Esophagus muscularis mucosa (tissue), 4 donors: ENCODE measurements at regions not wholly inside any gene's neighbourhood (a gene's known extent, or its start where the extent isn't known, plus 50 kb on each side); places are given as distances from the start of the nearest gene placed in this dataset.

ENCODE experiments used
- DNase-seq: peaks from one replicate; pipeline ENCODE4 v3.0.0-alpha.2; 2017; ENCODE audit errors: extremely low spot score
- H3K27ac ChIP-seq, 4 donors: fragments of 200-600 bp; sonication (generic); replicated peaks in 1 of 4; 1 replicate in 3 of 4; 2 replicates in 1 of 4; pipeline ENCODE4 v1.5.1; 2016 to 2019; ENCODE audit warnings: mild to moderate bottlenecking in 1 of 4
- H3K27me3 ChIP-seq, 4 donors: fragments of 200-600 bp; sonication (generic); one replicate each; pipeline versions ENCODE4 v1.5.1 to v1.6.0; 2016 to 2019
- H3K36me3 ChIP-seq, 4 donors: fragments of 200-600 bp; sonication (generic); one replicate each; pipeline ENCODE4 v1.5.1; 2016 to 2019
- H3K4me1 ChIP-seq, 4 donors: fragments of 200-600 bp; sonication (generic); one replicate each; pipeline ENCODE4 v1.5.1; 2016 to 2019
- H3K4me3 ChIP-seq, 4 donors: fragments of 200-600 bp; sonication (generic); 1 replicate in 2 of 4; 2 replicates in 2 of 4; pipeline ENCODE4 v1.5.1; 2016 to 2019; ENCODE audit warnings: mild to moderate bottlenecking in 4 of 4, moderate library complexity in 1 of 4
- H3K9me3 ChIP-seq, 4 donors: fragments of 200-600 bp; sonication (generic); 1 replicate in 3 of 4; 2 replicates in 1 of 4; pipeline ENCODE4 v1.5.1; 2016 to 2019
- EP300 ChIP-seq: sonication (generic); formaldehyde crosslinking; IDR thresholded peaks from one replicate; pipeline ENCODE4 v1.6.1; 2017; ENCODE audit warnings: antibody characterized with exemption
- POLR2A ChIP-seq: fragments of 450-650 bp; IDR thresholded peaks from one replicate; pipeline ENCODE4 v1.6.1; 2017; ENCODE audit warnings: antibody characterized with exemption, moderate library complexity, mild to moderate bottlenecking, low read depth
- POLR2AphosphoS5 ChIP-seq, 2 donors: sonication (generic); formaldehyde crosslinking; IDR thresholded peaks; one replicate each; pipeline ENCODE4 v1.6.1; 2017; ENCODE audit warnings: antibody characterized with exemption in 2 of 2
- WGBS: methylation state at CpG from one replicate; pipeline ENCODE4 v1.1.5; 2018; 5-methylcytosine and 5-hydroxymethylcytosine counted together
- intact Hi-C: fragments of 100-400 bp; cut with DNase I; formaldehyde crosslinking; loops from one replicate; pipeline ENCODE4 v1.15.1; 2023
- TF ChIP-seq, protein P1 (sequence below), 3 experiments: fragments of 200-600 bp in 2 of 3; fragments of 450-650 bp in 1 of 3; sonication (generic) in 2 of 3; IDR thresholded peaks; one replicate each; pipeline ENCODE4 v1.5.1; 2017 to 2019; ENCODE audit warnings: antibody characterized with exemption in 3 of 3, mild to moderate bottlenecking in 2 of 3, moderate library complexity in 1 of 3

- Histone ChIP-seq H3K4me1 (no peaks in the 10 kb centered on the region), H3K27ac (no peak overlapping the region), H3K36me3 (no peaks in the 10 kb centered on the region), H3K4me3 (no peak overlapping the region), H3K9me3 (no peaks in the 10 kb centered on the region), H3K27me3 (no peaks in the 10 kb centered on the region)
- DNase-seq, result no peak
- intact Hi-C loops, result no loop called here
- TF ChIP-seq EP300 (no peak), POLR2A (no peak), POLR2AphosphoS5 (IDR thresholded peaks at IDR 0.05) (no peak)
- TF ChIP-seq, protein P1, sequence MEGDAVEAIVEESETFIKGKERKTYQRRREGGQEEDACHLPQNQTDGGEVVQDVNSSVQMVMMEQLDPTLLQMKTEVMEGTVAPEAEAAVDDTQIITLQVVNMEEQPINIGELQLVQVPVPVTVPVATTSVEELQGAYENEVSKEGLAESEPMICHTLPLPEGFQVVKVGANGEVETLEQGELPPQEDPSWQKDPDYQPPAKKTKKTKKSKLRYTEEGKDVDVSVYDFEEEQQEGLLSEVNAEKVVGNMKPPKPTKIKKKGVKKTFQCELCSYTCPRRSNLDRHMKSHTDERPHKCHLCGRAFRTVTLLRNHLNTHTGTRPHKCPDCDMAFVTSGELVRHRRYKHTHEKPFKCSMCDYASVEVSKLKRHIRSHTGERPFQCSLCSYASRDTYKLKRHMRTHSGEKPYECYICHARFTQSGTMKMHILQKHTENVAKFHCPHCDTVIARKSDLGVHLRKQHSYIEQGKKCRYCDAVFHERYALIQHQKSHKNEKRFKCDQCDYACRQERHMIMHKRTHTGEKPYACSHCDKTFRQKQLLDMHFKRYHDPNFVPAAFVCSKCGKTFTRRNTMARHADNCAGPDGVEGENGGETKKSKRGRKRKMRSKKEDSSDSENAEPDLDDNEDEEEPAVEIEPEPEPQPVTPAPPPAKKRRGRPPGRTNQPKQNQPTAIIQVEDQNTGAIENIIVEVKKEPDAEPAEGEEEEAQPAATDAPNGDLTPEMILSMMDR (IDR thresholded peaks at IDR 0.05), result no peak
- 44% methylated on average over 4 of the region's 4 CpGs for WGBS
These were observed 623.8 kb upstream of the HTR2C start for GRCh38 chrX:113959912-113960626.

GRCh38 chrX:113956936-113957335 lies 627.0 kb upstream of the HTR2C start:
- DNase-seq, result no peak
- TF ChIP-seq POLR2A, result no peak
- TF ChIP-seq POLR2AphosphoS5 (IDR thresholded peaks at IDR 0.05), result no peak
- TF ChIP-seq, protein P1 (IDR thresholded peaks at IDR 0.05), result no peak
- TF ChIP-seq EP300, result no peak
- Histone ChIP-seq H3K36me3 (no peaks in the 10 kb centered on the region), H3K27me3 (no peaks in the 10 kb centered on the region), H3K9me3 (no peaks in the 10 kb centered on the region), H3K27ac (no peak overlapping the region), H3K4me1 (no peaks in the 10 kb centered on the region), H3K4me3 (no peak overlapping the region)
- WGBS, result 67% methylated on average over 6 of the region's 6 CpGs
- intact Hi-C loops, result no loop called here

DNA sequence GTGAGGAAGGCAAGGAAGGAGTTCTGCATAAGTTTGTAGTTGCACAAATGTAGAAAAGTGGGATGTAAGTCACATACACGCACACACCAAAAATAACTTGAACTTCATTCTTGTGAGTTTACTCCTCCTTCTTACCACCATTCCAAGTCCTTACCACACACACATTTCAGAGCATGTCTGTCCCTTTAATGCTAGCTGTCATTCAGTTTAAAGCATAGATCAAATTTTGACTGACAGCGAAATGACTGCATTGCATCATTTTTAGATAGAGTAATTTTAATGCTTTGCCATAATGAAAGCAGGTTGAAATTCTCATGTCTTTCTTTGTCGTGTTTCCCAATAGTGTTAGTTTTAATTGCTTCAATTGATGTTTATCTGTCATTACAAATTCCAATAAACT lies 629.6 kb upstream of the HTR2C start:
- 80% methylated on average over 3 of the region's 3 CpGs for WGBS

DNA sequence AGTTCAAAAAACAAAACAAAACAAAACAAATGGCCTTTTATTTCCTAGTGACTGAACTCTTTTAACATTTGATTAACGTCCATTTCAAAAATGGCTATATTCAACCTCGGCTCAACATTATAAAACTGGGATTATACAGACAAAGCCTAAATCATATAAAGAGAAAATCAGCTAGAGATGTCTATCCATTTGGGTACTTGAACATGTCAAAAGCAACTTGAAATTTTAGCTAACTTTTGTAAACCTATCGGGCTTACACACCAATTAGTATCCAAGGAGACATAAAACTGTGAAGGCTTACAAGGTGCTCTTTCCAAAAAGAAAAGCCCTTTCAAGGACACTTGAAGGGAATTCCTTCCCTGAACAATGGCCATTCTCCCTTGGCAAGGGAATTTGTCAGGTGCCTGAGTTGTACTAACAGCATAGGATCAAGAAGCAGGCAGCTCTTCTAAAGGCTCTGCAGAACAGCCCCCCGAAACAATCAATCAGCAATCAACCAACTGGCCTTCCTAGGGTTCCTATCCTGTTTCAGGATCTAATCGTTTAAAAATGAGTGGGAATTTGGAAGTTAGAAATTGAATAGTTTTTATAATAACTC lies 633.7 kb upstream of the HTR2C start:
- Histone ChIP-seq H3K9me3 (no peaks in the 10 kb centered on the region), H3K27me3 (no peaks in the 10 kb centered on the region), H3K4me3 (no peak overlapping the region), H3K4me1 (no peaks in the 10 kb centered on the region), H3K27ac (no peak overlapping the region), H3K36me3 (no peaks in the 10 kb centered on the region)
- no peak for DNase-seq
- TF ChIP-seq POLR2AphosphoS5 (IDR thresholded peaks at IDR 0.05) (no peak), POLR2A (no peak), EP300 (no peak)
- TF ChIP-seq, protein P1 (IDR thresholded peaks at IDR 0.05), result no peak
- intact Hi-C loops, result no loop called here
- WGBS, result 76% methylated on average over 5 of the region's 5 CpGs

More for the DNA sequence above, 629.6 kb upstream of the HTR2C start:
- TF ChIP-seq POLR2AphosphoS5 (IDR thresholded peaks at IDR 0.05) (no peak), POLR2A (no peak), EP300 (no peak)
- TF ChIP-seq, protein P1 (IDR thresholded peaks at IDR 0.05), result no peak
- Histone ChIP-seq H3K27ac (no peak overlapping the region), H3K36me3 (no peaks in the 10 kb centered on the region), H3K27me3 (no peaks in the 10 kb centered on the region), H3K4me1 (no peaks in the 10 kb centered on the region), H3K4me3 (no peak overlapping the region), H3K9me3 (no peaks in the 10 kb centered on the region)
- no peak for DNase-seq
- intact Hi-C loops, result no loop called here
